Heart right ventricle (tissue), 16 donors: ENCODE measurements at regions not wholly inside any gene's neighbourhood (a gene's known extent, or its start where the extent isn't known, plus 50 kb on each side); places are given as distances from the start of the nearest gene placed in this dataset.

Experiments used
- ATAC-seq, 8 donors: fragments of 200-7000 bp; cut with Tn5 transposase; one replicate each; pipeline ENCODE4 v1.9.1; 2020; ENCODE audit warnings: mild to moderate bottlenecking in 8 of 8, moderate library complexity in 8 of 8, moderate number of reproducible peaks in 1 of 8
- DNase-seq, 2 donors: peaks; one replicate each; pipeline ENCODE4 v3.0.0-alpha.2; 2020
- H3K27ac ChIP-seq, 10 donors: fragments of 200-600 bp; sonication (generic) in 2 of 10; one replicate each; pipeline versions ENCODE4 v1.5.0 to v1.8.0; 2020 to 2022; ENCODE audit warnings: mild to moderate bottlenecking in 3 of 10
- H3K27me3 ChIP-seq, 7 donors: fragments of 200-600 bp; one replicate each; pipeline ENCODE4 v1.8.0; 2021 to 2022; ENCODE audit warnings: mild to moderate bottlenecking in 2 of 7
- H3K36me3 ChIP-seq, 9 donors: fragments of 200-600 bp; sonication (generic) in 1 of 9; one replicate each; pipeline versions ENCODE4 v1.5.0 to v1.8.0; 2020 to 2022; ENCODE audit warnings: mild to moderate bottlenecking in 2 of 9
- H3K4me1 ChIP-seq, 9 donors: fragments of 200-600 bp; sonication (generic) in 1 of 9; one replicate each; pipeline versions ENCODE4 v1.5.0 to v1.8.0; 2020 to 2022; ENCODE audit warnings: mild to moderate bottlenecking in 4 of 9
- H3K4me3 ChIP-seq, 10 donors: fragments of 200-600 bp; sonication (generic) in 2 of 10; one replicate each; pipeline versions ENCODE4 v1.5.0 to v1.8.0; 2020 to 2022; ENCODE audit warnings: mild to moderate bottlenecking in 7 of 10, moderate library complexity in 2 of 10
- H3K9me3 ChIP-seq, 11 donors: fragments of 200-600 bp in 10 of 11; sonication (generic) in 2 of 11; one replicate each; pipeline versions ENCODE4 v1.5.0 to v1.8.0; 2013 to 2022; ENCODE audit warnings: mild to moderate bottlenecking in 2 of 11, control low read depth in 1 of 11, moderate library complexity in 1 of 11
- WGBS, 2 donors: extraction: QIAGEN DNeasy Blood & Tissue Kit; methylation state at CpG; one replicate each; pipeline ENCODE4 v1.1.7; 2013; ENCODE audit warnings: inconsistent platforms in 1 of 2; 5-methylcytosine and 5-hydroxymethylcytosine counted together
- intact Hi-C, 10 donors: fragments of 100-400 bp; cut with DNase I; formaldehyde crosslinking; loops; one replicate each; pipeline versions ENCODE4 v1.11.1 to v1.14.2; 2022
- TF ChIP-seq, protein P1 (sequence below), 9 donors: fragments of 200-600 bp; sonication (generic) in 2 of 9; IDR thresholded peaks; one replicate each; pipeline versions ENCODE4 v1.5.0 to v1.8.0; 2021 to 2022; ENCODE audit warnings: antibody characterized with exemption in 9 of 9, mild to moderate bottlenecking in 5 of 9, moderate library complexity in 1 of 9
- donor health status: Arrhythmogenic right ventricular cardiomyopathy.
- donor health status: ischemic (EF 13 %, LVEDD 7.1; RV severe dilation, severe dysfunction).
- donor health status: healthy with polysubstance abuse.
- donor health status: DM: no; HTN: yes; CAD: no.
- donor health status: DM: no; HTN: no; CAD: no.
- donor health status: ischemic (EF 25% LVEDD 6.9; RV normal size, moderate dysfunction).
- donor health status: ischemic (EF 25% LVEDD 5.7; RV mildly dilated, moderate dysfunction).
- donor health status: healthy.
- donor health status: DM: yes; HTN: yes; CAD: no.
- donor health status: Ischemic cardiomyopathy.
- donor health status: ischemic (EF 35%, LVEDD 5.7; RV mildly dilated, moderate dysfunction).
- donor health status: nonischemic (EF 11% LVEDD 7.7; RV severe dilation, severe dysfunction).
- donor health status: DM: yes; HTN: yes; CAD: no.
- donor health status: PGD.
- donor health status: ischemic (EF 29% LVEDD 5.4; RV normal size, mild dysfunction).
- donor health status: nonischemic (EF 23%, LVEDD 6.1; RV moderate dilation, normal function).

DNA sequence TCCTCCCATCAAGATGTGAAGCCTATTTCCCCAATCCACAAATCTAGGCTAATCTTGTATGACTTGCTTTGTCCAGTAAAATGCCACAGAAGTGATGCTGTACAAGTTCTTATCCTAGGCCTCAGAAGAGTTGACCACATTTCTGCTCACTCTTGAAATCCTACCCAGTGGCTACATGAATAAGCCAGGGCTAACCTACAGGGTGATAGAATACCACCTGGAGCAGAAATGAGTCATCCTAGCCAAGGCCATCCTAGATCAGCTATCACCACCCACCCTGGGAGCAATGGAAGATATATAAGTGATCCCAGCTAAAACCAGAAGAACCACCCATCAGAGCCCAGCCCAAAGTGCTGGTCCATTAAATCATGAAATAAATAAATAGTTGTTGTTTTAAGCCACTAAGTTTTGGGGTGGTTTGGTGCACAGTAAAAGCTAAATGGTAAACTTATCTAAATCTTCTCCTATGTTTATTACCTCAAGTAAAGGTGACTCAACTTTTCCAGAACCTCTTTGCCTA lies 105.1 kb downstream of the RPS29 start:
- DNase-seq (no peak), ATAC-seq (no peak)
- H3K4me1 ChIP-seq = no peaks in the 10 kb centered on the region
- H3K9me3 ChIP-seq = peaks cover 0 to 12% (median 0%) of the 10 kb centered on the region in 11 donors
- no peaks in the 10 kb centered on the region for H3K36me3 ChIP-seq
- no peak overlapping the region for H3K4me3 ChIP-seq
- H3K27me3 ChIP-seq = peaks cover 0 to 5% (median 0%) of the 10 kb centered on the region in 7 donors
- no peak overlapping the region for H3K27ac ChIP-seq
- TF ChIP-seq, protein P1, sequence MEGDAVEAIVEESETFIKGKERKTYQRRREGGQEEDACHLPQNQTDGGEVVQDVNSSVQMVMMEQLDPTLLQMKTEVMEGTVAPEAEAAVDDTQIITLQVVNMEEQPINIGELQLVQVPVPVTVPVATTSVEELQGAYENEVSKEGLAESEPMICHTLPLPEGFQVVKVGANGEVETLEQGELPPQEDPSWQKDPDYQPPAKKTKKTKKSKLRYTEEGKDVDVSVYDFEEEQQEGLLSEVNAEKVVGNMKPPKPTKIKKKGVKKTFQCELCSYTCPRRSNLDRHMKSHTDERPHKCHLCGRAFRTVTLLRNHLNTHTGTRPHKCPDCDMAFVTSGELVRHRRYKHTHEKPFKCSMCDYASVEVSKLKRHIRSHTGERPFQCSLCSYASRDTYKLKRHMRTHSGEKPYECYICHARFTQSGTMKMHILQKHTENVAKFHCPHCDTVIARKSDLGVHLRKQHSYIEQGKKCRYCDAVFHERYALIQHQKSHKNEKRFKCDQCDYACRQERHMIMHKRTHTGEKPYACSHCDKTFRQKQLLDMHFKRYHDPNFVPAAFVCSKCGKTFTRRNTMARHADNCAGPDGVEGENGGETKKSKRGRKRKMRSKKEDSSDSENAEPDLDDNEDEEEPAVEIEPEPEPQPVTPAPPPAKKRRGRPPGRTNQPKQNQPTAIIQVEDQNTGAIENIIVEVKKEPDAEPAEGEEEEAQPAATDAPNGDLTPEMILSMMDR (IDR thresholded peaks at IDR 0.05) = no peak
- intact Hi-C loops = no loop called here

DNA sequence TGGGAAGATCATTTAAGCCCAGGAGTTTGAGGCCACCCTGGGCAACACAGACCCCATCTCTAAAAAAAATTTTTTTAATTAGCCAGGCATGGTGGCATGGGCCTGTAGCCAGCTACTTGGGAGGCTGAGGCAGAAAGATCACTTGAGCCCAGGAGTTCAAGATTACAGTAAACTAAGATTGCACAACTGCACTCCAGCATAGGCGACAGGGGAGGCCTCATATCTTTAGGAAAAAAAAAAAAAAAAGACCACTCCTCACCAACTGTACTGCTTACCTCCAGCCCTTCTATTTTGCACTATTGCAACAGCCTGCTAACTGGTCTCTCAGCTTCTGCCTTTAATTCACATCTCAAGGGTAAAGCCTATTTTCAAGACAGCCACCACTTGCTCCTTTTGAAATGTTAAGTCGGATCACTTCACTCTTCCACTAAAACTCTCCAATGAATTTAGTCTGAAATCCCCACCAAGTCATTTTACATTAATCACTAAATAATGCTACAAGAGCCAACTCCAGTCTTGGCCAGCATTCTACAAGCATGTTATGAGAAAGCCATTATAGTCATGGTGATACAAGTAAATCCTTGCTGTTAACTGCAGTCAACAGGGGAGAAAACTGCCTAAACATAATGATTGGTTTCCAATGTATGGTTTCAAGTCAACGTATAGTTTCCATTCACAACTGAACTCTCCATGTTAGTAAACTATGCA lies 106.0 kb downstream of the RPS29 start:
- no peaks in the 10 kb centered on the region for H3K36me3 ChIP-seq
- no peak overlapping the region for H3K4me3 ChIP-seq
- H3K27me3 ChIP-seq = peaks cover 0 to 5% (median 0%) of the 10 kb centered on the region in 7 donors
- H3K9me3 ChIP-seq = peaks cover 0 to 12% (median 0%) of the 10 kb centered on the region in 11 donors
- 83 to 86% methylated on average over 3 of the region's 3 CpGs for WGBS, 2 donors
- no peak for ATAC-seq
- H3K4me1 ChIP-seq = no peaks in the 10 kb centered on the region
- DNase-seq = no peak
- TF ChIP-seq, protein P1 (IDR thresholded peaks at IDR 0.05) = no peak
- intact Hi-C loops = no loop called here
- no peak overlapping the region for H3K27ac ChIP-seq

DNA sequence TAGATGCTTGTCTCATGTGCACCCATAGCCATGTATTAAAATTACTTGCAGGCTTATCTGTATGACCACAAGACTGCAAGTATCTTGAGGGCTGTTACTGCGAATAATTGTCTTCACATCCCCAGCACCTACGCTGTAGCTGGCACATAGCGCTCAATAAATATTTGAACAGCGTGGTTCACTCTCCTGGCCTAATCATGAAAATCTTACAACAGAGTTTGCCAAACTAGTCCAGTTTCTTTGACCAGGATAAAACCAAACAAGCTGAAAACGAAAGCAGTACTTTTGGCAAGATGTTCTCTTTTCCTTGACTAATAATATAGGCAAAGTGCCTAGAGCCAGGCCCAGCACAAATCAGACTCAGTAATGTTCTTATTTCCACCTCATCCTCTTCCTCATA lies 106.7 kb downstream of the RPS29 start:
- TF ChIP-seq, protein P1 (IDR thresholded peaks at IDR 0.05) = no peak
- H3K36me3 ChIP-seq = no peaks in the 10 kb centered on the region
- peaks cover 0 to 12% (median 0%) of the 10 kb centered on the region in 11 donors for H3K9me3 ChIP-seq
- intact Hi-C loops = no loop called here
- 83 to 87% methylated on average over 5 of the region's 5 CpGs for WGBS, 2 donors
- no peak for ATAC-seq
- H3K27ac ChIP-seq = no peak overlapping the region
- H3K4me1 ChIP-seq = no peaks in the 10 kb centered on the region
- H3K4me3 ChIP-seq = no peak overlapping the region
- H3K27me3 ChIP-seq = peaks cover 0 to 3% (median 0%) of the 10 kb centered on the region in 7 donors
- DNase-seq = no peak

DNA sequence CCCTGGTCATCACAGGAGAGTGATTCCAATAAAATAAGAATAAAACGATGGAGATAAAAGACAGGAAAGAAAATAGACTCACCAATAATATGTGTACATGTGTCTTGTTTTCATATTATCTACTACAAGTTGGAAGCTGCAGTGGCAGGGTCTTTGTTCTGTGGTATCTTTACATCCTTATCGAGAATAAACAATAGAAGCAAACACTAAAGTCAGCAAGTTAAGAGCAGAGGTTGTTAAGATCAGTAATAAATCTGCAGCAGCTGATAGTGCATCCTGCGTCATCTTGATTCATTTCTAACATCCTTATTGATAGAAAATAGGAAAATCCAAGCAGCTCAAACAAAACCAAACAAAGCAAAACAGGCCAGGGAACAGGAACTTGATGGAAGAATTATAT lies 107.4 kb downstream of the RPS29 start:
- H3K27me3 ChIP-seq = peaks cover 0 to 1% (median 0%) of the 10 kb centered on the region in 7 donors
- 61 to 63% methylated on average over 3 of the region's 3 CpGs for WGBS, 2 donors
- intact Hi-C loops = no loop called here

More for the DNA sequence above, 107.4 kb downstream of the RPS29 start:
- Histone ChIP-seq H3K9me3 (peaks cover 0 to 12% (median 0%) of the 10 kb centered on the region in 11 donors), H3K4me1 (no peaks in the 10 kb centered on the region), H3K27ac (no peak overlapping the region), H3K36me3 (no peaks in the 10 kb centered on the region), H3K4me3 (no peak overlapping the region)
- TF ChIP-seq, protein P1 (IDR thresholded peaks at IDR 0.05) = no peak
- ATAC-seq (no peak), DNase-seq (no peak)
